NCI-H2029 (cell line): ENCODE measurements at regions not wholly inside any gene's neighbourhood (a gene's known extent, or its start where the extent isn't known, plus 50 kb on each side); places are given as distances from the start of the nearest gene placed in this dataset.
"Not testable (repeated sequence)": the region's sequence is repeated elsewhere in the genome, so short reads cannot be mapped to it uniquely, and the experiment has no call there.

Experiments
- DNase-seq: peaks from one replicate; lab custom pipeline; 2025; lab: John Stamatoyannopoulos, UW

DNA sequence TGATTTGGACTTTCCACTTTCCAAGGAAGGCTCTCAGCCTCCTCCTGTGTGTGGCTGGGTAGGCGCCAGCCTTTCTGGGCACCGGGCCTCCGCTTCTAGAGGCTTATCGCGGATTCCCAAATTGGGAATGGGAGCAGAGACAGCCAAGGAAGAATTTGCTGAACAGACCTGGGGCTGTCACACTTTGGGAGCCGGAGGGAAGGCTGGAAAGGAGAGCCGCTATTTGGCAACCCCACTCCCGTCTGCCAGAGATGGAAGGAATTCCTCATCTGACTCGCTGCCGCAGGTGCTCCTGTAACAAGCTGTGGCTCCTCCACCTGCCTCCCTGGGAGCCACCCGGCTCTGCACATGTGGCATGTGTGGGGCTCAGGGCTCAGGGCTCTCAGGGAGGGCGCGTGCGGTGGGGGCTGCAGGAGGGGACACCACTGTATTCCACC lies 50.8 kb upstream of the ECHDC3 start:
- no peak for DNase-seq

DNA sequence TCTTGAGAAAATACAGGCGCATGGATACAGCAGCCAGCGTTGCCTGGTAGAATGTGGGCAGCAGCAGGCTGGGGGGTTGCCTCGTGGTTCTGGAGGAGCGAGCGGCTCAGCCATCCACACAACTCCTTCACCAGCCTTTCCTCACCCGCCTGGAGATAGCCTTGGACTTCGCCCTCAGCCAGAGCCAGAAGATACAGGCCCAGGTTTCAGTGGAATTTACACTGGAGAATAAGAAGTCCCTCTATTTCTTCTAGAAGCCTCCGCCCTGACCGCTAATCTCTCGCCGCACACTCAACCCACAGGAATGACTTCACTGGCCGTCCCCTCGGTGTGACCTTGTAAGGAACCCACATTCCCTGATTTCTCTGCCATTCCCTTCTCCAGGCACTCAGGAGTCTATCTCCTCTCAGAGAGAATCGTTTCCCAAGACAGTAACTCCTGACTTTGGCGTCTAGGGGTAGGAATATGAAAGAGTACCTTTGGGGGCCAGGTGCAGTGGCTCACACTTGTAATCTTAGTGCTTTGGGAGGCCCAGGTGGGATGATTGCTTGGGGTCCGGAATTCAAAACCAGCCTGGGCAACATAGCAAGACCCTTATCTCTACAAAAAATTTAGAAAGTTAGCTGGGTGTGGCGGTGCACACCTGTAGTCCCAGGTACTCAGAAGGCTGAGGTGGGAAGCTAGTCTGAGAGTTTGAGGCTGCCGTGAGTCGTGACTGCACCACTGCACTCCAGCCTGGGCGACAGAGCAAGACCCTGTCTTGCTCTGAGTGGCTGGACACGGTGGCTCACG lies 52.0 kb upstream of the ECHDC3 start:
- no peak for DNase-seq

GRCh38 chr10:11688448-11688795 lies 53.8 kb upstream of the ECHDC3 start:
- not testable (repeated sequence) for DNase-seq

DNA sequence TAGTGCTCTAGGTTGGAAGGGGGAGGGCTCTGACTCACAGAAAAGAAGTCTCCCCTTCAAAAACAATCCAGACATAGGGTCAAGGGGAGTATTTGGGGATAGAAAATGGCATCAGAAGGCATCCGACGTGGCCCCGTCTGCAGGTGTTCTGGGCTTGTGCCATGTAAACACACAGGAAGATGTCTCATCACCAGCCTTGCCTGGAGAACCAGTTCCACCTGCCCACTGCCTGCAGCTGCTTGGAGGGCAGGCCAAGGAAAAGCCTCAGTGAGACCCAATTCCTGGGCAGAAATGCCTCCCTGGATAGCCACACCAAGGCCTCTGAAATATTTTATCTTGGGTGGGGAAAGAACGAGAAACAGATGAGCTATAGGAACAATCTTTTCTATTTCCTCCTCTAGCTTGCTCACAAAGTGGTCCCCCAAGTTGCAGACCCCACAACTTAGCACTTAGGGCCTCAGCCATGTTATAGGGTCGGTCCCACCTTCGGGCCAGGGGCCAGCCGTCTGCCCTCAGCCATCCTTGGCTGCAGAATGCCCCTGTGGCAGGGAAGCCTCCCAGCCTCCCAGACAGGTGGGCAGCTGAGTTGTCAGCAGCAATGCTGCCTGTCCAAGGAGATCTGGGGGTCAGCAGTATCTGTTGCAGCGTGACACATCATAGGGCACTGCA lies 54.3 kb upstream of the ECHDC3 start:
- DNase-seq = peak; percentile 32

GRCh38 chr10:11687357-11687771 lies 54.8 kb upstream of the ECHDC3 start:
- no peak for DNase-seq

GRCh38 chr10:11685787-11686218 lies 56.4 kb upstream of the ECHDC3 start:
- DNase-seq = peak; percentile 50

DNA sequence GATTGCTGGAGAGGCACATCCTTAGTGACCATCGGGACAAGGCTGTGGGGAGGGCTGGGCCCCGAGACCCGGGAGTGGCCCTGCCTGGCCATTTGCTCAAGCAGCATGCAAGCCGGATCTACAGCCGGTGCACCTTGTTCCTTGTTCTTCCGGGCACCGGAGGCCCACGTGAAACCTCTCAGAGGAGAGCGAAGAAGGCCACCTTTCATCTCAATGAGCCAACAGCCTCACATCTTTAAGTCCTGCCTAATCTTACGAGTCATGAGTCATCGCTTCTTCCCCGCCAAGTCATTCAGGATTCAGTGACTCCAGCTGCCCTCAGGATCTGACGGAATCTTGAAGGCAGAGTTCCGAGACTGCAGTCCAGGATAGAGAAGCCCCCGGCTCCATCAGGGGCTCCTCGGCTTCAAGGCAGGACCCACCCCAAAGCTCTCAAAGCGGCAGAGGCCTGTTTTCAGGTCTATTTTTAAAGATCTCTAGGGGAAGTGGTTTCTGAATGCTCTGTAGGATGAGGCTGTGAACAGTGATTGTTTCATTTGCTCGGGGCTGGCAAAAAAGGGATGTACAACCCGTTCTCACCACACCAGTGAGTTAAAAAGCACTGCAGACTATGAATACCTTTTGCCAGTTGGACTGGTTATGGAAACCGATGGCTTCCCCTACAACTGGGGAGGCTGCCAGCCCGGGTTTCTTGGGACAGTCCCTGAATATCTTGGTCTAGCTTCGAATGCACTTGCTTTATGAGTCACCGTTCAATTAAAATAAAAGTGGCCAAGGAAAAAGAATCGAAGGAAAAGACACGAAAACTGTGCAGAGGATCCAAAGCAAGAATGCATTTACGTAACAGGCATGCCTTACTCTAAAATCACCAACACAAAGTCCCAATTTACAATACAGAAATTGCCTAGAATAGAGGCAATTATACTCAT lies 57.2 kb upstream of the ECHDC3 start:
- DNase-seq = no peak

- not testable (repeated sequence) for DNase-seq
Observed at GRCh38 chr10:11684341-11684716, 57.9 kb upstream of the ECHDC3 start.

DNA sequence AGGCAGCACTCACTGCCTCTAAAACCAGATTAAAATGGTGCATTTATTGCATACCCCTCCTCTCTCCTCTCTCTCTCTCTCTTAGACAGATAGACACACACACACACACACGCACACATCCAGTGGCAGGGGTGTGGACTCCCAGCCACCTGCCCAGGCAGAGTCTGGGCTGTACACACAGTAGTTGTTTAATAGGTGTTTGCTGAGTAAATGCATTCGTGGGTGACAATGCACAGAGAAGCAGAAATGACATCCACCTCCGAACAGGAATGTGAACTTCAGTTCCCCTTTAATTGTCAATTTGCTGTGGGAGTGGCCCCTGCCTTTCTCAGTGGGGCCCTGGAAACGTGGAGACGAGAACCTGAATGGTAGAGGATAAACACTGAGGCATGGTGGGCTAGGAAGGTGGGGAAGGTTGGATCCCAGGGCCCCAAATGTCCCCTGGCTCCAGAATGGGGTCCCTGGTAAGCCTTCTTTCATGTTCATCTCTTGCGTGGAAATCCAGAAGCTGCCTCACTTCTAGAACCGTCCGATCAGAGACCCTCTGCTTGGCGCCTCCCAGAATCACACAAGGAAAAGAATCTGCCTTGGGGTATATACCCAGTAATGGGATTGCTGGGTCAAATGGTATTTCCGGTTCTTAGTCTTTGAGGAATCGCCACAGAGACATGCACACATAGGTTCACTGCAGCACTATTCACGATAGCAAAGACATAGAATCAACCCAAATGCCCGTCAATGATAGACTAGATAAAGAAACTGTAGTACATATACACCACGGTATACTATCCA lies 58.5 kb upstream of the ECHDC3 start:
- no peak for DNase-seq

DNA sequence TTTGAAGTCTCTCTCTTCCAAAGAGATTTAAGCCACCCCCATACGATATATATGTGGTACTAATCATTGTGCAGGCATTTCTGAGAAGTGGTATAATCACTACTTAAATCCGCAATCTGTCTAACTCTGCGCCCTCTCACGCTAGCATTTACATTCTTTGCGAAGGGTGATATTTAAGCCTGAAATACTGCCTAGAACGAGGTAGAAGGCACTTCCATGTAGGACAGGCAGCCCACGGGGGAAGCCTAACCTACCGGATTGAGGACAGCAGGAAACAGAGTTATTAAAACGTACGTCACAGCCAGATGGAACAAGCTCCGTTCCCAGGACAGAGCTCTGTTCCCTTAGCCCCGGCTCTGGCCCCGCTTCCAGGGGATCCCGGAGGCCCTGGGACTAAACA lies 59.3 kb upstream of the ECHDC3 start:
- DNase-seq = no peak

DNA sequence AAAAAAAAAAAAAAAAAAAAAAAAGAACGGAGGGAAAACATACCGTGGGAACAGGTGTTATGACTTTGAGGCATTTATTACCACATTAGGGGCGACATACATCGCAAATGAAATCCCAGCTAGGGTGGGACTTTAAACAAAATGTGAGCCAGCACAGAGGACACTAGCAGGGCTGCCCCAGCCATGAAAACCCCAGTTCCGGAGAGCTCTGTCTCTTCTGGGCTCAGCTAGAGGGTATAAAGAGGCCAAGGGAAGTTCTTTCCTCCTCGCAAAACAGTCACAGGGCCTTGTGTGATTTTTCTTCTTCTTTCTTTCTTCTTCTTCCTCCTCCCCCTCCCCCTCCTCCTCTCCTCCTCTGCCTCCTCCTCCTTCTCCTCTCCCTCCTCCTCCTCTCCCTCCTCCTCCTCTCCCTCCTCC lies 59.9 kb upstream of the ECHDC3 start:
- DNase-seq = no peak

DNA sequence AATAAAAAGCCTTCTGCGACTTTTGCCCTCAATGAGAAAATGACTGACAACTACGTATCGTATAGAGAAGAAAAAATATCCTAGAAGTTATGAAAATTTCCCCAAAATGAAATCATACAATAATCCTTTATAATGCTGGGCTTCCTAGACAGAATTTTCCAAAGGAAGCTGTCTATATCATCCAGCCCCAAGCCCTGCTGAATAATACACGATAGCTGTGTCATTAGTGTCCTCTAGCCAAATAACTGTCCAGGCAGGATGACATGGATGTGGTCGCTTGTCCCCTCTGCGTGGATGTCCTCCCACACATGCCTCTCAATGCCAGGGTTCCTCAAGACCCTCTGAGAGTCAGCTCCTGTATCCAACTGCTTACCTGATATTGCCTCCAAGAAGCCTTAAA lies 61.7 kb upstream of the ECHDC3 start:
- DNase-seq = no peak

GRCh38 chr10:11679946-11680345 lies 62.2 kb upstream of the ECHDC3 start:
- no peak for DNase-seq

DNA sequence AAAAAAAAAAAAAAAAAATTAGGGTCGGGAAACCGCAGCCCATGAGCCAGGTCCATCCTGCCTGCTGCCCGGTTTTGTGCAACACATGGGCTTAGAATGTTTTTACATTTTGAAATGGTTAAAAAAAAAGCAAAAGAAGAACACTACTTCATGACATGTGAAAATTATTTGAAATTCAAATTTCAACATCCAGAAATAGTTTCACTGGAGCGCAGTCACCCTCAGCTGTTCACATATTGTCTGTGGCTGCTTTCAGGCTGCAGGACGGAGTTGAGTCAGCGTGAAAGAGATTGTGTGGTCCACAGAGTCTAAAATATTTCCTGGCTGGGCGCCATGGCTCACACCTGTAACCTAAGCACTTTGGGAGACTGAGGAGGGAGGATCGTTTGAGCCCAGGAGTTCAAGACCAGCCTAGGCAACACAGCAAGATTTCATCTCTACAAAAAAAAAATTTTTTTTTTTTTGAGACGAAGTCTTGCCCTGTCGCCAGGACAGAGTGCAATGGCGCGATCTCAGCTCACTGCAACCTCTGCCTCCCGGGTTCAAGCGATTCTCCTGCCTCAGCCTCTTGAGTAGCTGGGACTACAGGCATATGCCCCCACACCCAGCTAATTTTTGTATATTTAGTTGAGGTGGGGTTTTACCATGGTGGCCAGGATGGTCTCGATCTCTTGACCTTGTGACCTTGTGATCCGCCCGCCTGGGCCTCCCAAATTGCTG lies 63.9 kb upstream of the ECHDC3 start:
- no peak for DNase-seq

DNA sequence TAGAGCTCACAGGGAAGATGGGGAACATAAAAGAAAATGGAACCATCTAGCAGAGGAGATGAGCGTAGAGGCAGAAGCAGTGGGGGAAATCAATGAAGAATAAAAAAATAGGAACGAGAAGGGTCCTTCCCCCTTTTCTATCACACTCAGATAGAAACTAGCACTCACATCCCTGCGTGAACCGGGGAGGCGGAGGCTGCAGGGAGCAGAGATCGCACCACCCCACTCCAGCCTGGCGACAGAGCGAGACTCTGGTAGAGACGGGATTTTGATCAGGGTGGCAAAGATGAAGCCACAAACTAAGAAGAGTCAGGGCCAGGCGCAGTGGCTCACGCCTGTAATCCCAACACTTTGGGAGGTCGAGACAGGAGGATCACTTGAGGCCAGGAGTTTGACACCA lies 64.7 kb upstream of the ECHDC3 start:
- no peak for DNase-seq

- no peak for DNase-seq
Observed at GRCh38 chr10:11673346-11674280, 62.2 kb upstream of the USP6NL start.

GRCh38 chr10:11672836-11673235 lies 61.4 kb upstream of the USP6NL start:
- DNase-seq = no peak

GRCh38 chr10:11670381-11670780 lies 58.9 kb upstream of the USP6NL start:
- DNase-seq = no peak

DNA sequence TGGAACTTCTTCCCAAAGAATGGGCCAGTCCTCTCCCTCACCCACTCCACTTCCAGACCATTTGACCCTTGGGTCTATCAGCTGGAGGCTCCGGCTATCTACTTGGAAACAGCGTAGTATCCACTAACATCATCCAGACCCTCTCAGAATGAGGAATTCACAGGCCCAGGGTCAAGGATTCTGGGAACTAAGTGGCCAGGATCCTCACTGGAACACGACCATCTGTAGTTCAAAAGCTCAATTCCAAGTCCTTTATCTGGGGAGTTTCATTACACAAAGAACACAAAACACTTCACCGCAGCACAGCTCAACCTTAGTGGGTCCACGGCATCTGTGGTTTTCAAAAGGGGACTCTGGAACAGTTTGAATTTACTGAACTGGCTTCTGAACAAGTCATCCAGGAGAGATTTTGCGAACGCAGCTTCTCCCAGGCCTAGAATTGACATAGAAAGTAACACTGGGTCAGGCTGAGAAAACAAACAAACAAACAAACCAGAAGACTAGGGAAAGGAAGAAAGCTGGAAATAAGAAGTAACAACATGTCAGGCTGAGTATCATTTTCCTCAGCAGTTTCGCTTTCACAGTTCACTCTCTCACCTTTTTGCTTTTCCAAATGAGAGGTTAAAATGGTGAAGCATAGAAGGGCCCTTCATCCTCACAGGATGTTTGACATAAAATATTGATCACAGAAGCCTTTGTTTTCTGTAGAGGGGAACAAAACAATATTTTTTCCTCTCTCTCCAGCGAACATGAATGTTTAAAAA lies 57.6 kb upstream of the USP6NL start:
- no peak for DNase-seq
